ENCODE measurements at regions not wholly inside any gene's neighbourhood (a gene's known extent, or its start where the extent isn't known, plus 50 kb on each side); places are given as distances from the start of the nearest gene placed in this dataset.

DNA sequence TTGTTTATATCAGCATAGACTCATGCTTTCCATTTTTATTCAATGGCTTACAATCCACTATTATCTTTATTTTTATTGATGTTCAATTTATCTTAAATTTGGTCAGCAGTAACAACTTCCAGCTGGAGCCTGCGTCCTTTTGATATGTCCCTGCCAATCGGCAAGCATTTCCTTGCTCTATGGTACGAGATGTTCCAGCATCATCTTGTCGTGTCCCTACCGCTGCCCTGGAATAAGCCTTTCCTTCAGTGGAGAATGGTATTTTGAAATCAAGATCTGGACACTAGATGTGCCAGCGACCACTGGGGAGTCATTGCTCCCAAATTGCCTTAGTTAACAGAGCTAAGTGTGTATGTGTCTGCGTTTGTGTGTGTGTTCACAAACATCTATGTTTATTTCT is 151.6 kb upstream of the RGMB start:
- no peaks in the 10 kb centered on the region for H3K4me1 ChIP-seq (ENCODE audit: control insufficient read depth in 4 of 4, insufficient read depth in 4 of 4, low read length in 3 of 4)
- no peaks in the 10 kb centered on the region for H3K27me3 ChIP-seq (ENCODE audit: control insufficient read depth in 4 of 4, insufficient read depth in 4 of 4, low read length in 3 of 4)
- no peak overlapping the region for H3K27ac ChIP-seq (ENCODE audit: low read depth in 1 of 2, low read length in 2 of 2)
- WGBS = 78% methylated on average over 7 of the region's 7 CpGs
- TF ChIP-seq CTCF (IDR thresholded peaks at IDR 0.05; ENCODE audit: low read depth, low read length, missing input control) (no peak), FOXA2 (IDR thresholded peaks at IDR 0.05) (no peak), RAD21 (IDR thresholded peaks at IDR 0.05) (no peak), FOXA1 (IDR thresholded peaks at IDR 0.05) (no peak), HNF4A (conservative IDR thresholded peaks at IDR 0.05) (no peak), ATF3 (IDR thresholded peaks at IDR 0.05) (no peak), GABPA (IDR thresholded peaks at IDR 0.05 in 1 of 2, conservative IDR thresholded peaks at IDR 0.05 in 1 of 2) (no peak), ZBTB33 (IDR thresholded peaks at IDR 0.05) (no peak), HNF4G (IDR thresholded peaks at IDR 0.05) (no peak), SP1 (IDR thresholded peaks at IDR 0.05) (no peak), YY1 (IDR thresholded peaks at IDR 0.05) (no peak)
- no peak for DNase-seq (ENCODE audit: low spot score)
- no peak overlapping the region for H3K4me3 ChIP-seq (ENCODE audit: low read depth in 1 of 3, low read length in 3 of 3)
- H3K9ac ChIP-seq (ENCODE audit: low read depth in 1 of 2, low read length in 2 of 2) = no peak overlapping the region
- no peaks in the 10 kb centered on the region for H3K9me3 ChIP-seq (ENCODE audit: control insufficient read depth in 4 of 4, low read length in 3 of 4)
- H3K36me3 ChIP-seq (ENCODE audit: control insufficient read depth in 4 of 4, insufficient read depth in 3 of 4, low read depth in 1 of 4, low read length in 3 of 4) = no peaks in the 10 kb centered on the region

DNA sequence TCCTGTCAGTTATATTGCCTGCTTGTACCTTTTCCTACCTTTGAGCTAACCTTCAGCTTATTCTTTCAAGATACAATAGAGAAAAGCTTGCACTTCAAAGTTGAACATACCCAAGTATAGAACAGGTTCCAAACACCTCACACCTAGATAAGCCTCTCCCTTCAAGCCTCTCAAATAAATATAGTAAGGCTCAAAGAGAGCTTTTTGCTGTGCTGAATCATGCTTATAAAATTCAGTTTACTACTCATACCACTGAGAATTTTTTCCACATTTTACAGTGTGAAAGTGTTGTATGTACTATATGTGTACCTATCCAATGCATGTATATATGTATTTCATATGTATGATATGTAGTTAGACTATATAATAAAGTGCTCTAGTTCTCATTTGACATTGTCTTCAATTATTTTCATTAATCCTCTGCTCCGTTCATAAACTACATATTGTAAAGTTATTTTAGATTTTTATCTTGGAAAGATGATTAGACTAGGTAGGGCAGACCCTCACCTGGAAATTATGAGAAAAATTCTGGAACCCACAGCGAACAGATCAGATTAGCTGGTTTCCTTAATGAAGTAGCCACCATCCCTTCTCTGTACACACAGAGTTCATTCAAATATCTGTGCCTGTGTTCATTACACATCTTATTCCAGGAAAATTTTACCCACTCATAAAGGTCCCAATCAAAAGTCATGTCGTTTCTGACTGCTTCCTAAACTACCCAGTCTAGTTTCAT is 149.2 kb upstream of the RGMB start:
- H3K9ac ChIP-seq (ENCODE audit: low read depth in 1 of 2, low read length in 2 of 2) = no peak overlapping the region
- no peaks in the 10 kb centered on the region for H3K4me1 ChIP-seq (ENCODE audit: control insufficient read depth in 4 of 4, insufficient read depth in 4 of 4, low read length in 3 of 4)
- no peaks in the 10 kb centered on the region for H3K27me3 ChIP-seq (ENCODE audit: control insufficient read depth in 4 of 4, insufficient read depth in 4 of 4, low read length in 3 of 4)
- WGBS = 59% methylated on average over 3 of the region's 3 CpGs
- no peak overlapping the region for H3K27ac ChIP-seq (ENCODE audit: low read depth in 1 of 2, low read length in 2 of 2)
- peaks cover 0 to 5% (median 0%) of the 10 kb centered on the region in 4 donors for H3K9me3 ChIP-seq (ENCODE audit: control insufficient read depth in 4 of 4, low read length in 3 of 4)
- no peaks in the 10 kb centered on the region for H3K36me3 ChIP-seq (ENCODE audit: control insufficient read depth in 4 of 4, insufficient read depth in 3 of 4, low read depth in 1 of 4, low read length in 3 of 4)
- no peak for TF ChIP-seq FOXA1 (IDR thresholded peaks at IDR 0.05)
- no peak for TF ChIP-seq CTCF (IDR thresholded peaks at IDR 0.05; ENCODE audit: low read depth, low read length, missing input control)
- TF ChIP-seq NR2F2 (IDR thresholded peaks at IDR 0.05) = no peak
- TF ChIP-seq RXRA (IDR thresholded peaks at IDR 0.05) = no peak
- no peak for TF ChIP-seq GABPA (IDR thresholded peaks at IDR 0.05 in 1 of 2, conservative IDR thresholded peaks at IDR 0.05 in 1 of 2)
- no peak for DNase-seq (ENCODE audit: low spot score)
- no peak overlapping the region for H3K4me3 ChIP-seq (ENCODE audit: low read depth in 1 of 3, low read length in 3 of 3)

Data from liver (tissue), 8 donors.